ENCODE measurements at regions not wholly inside any gene's neighbourhood (a gene's known extent, or its start where the extent isn't known, plus 50 kb on each side); places are given as distances from the start of the nearest gene placed in this dataset.
"Not testable (repeated sequence)": the region's sequence is repeated elsewhere in the genome, so short reads cannot be mapped to it uniquely, and the experiment has no call there.

- WGBS, 10 experiments = 0 to 100% (median 41%) methylated on average over 1 to 8 of the region's 11 CpGs; no CpG with 5 or more reads in 6 of the 10 experiments
- in situ Hi-C loops (cut with MboI; ENCODE audit: low pct_unique_long_range_greater_than_20kb in 2 of 9, low sequenced_read_pairs in 9 of 9, unreplicated experiment in 9 of 9); H3K27ac ChIP-seq; H3K4me3 ChIP-seq; H3K4me1 ChIP-seq (replicated peaks in 1 of 2): not testable (repeated sequence)
- peak in 1 of 8 experiments; percentile 74 for ATAC-seq (replicated peaks in 6 of 8)
Observed at GRCh38 chrX:31014474-31014873, 57.4 kb downstream of the FTHL17 start.

GRCh38 chrX:31012509-31013025 is 59.3 kb downstream of the FTHL17 start:
- in situ Hi-C loops (cut with MboI; ENCODE audit: low pct_unique_long_range_greater_than_20kb in 2 of 9, low sequenced_read_pairs in 9 of 9, unreplicated experiment in 9 of 9) = no loop called here
- 30% methylated on average over 4 of the region's 6 CpGs; no CpG with 5 or more reads in 9 of the 10 experiments for WGBS, 10 experiments
- H3K4me3 ChIP-seq = no peak overlapping the region

GRCh38 chrX:31007321-31007720 is 64.5 kb downstream of the FTHL17 start:
- no peak overlapping the region for H3K4me3 ChIP-seq
- H3K4me1 ChIP-seq (replicated peaks in 1 of 2) = no peaks in the 10 kb centered on the region
- H3K27ac ChIP-seq = no peak overlapping the region
- peak in 1 of 8 experiments; percentile 37 for ATAC-seq (replicated peaks in 6 of 8)
- 0 to 46% (median 10%) methylated on average over 2 to 4 of the region's 4 CpGs; no CpG with 5 or more reads in 7 of the 10 experiments for WGBS, 10 experiments
- in situ Hi-C loops (cut with MboI; ENCODE audit: low pct_unique_long_range_greater_than_20kb in 2 of 9, low sequenced_read_pairs in 9 of 9, unreplicated experiment in 9 of 9) = no loop called here

More at GRCh38 chrX:31012509-31013025, 59.3 kb downstream of the FTHL17 start:
- Histone ChIP-seq H3K4me1 (replicated peaks in 1 of 2) (no peaks in the 10 kb centered on the region), H3K27ac (no peak overlapping the region)
- no peak for ATAC-seq (replicated peaks in 6 of 8)

GRCh38 chrX:31006027-31006426 is 65.8 kb downstream of the FTHL17 start:
- WGBS, 10 experiments = 38 to 80% (median 65%) methylated on average over 1 to 2 of the region's 2 CpGs; no CpG with 5 or more reads in 6 of the 10 experiments
- Histone ChIP-seq H3K27ac (no peak overlapping the region), H3K4me1 (replicated peaks in 1 of 2) (no peaks in the 10 kb centered on the region), H3K4me3 (no peak overlapping the region)
- in situ Hi-C loops (cut with MboI; ENCODE audit: low pct_unique_long_range_greater_than_20kb in 2 of 9, low sequenced_read_pairs in 9 of 9, unreplicated experiment in 9 of 9) = no loop called here
- ATAC-seq (replicated peaks in 6 of 8) = no peak

GRCh38 chrX:30997411-30997810 is 74.4 kb downstream of the FTHL17 start:
- no peaks in the 10 kb centered on the region for H3K4me1 ChIP-seq (replicated peaks in 1 of 2)
- H3K27ac ChIP-seq = no peak overlapping the region
- in situ Hi-C loops (cut with MboI; ENCODE audit: low pct_unique_long_range_greater_than_20kb in 2 of 9, low sequenced_read_pairs in 9 of 9, unreplicated experiment in 9 of 9) = no loop called here
- H3K4me3 ChIP-seq = no peak overlapping the region
- no peak for ATAC-seq (replicated peaks in 6 of 8)
- WGBS, 10 experiments = 6 to 100% (median 61%) methylated on average over 1 to 5 of the region's 6 CpGs; no CpG with 5 or more reads in 4 of the 10 experiments

GRCh38 chrX:30995705-30996104 is 76.1 kb downstream of the FTHL17 start:
- WGBS, 10 experiments = 15 to 92% (median 34%) methylated on average over 1 to 3 of the region's 3 CpGs; no CpG with 5 or more reads in 6 of the 10 experiments
- in situ Hi-C loops (cut with MboI; ENCODE audit: low pct_unique_long_range_greater_than_20kb in 2 of 9, low sequenced_read_pairs in 9 of 9, unreplicated experiment in 9 of 9) = no loop called here
- no peak for ATAC-seq (replicated peaks in 6 of 8)
- H3K4me1 ChIP-seq (replicated peaks in 1 of 2) = no peaks in the 10 kb centered on the region
- H3K27ac ChIP-seq = no peak overlapping the region
- no peak overlapping the region for H3K4me3 ChIP-seq

- no peaks in the 10 kb centered on the region for H3K4me1 ChIP-seq (replicated peaks in 1 of 2)
- in situ Hi-C loops (cut with MboI; ENCODE audit: low pct_unique_long_range_greater_than_20kb in 2 of 9, low sequenced_read_pairs in 9 of 9, unreplicated experiment in 9 of 9) = no loop called here
- H3K4me3 ChIP-seq = no peak overlapping the region
- no peak for ATAC-seq (replicated peaks in 6 of 8)
- 0 to 83% (median 33%) methylated on average over 1 of the region's 1 CpG; no CpG with 5 or more reads in 5 of the 10 experiments for whole genome bisulfite sequencing, 10 experiments
- no peak overlapping the region for H3K27ac ChIP-seq
Observed at GRCh38 chrX:30995060-30995700, 76.7 kb downstream of the FTHL17 start.

- H3K4me1 ChIP-seq (replicated peaks in 1 of 2); H3K27ac ChIP-seq; H3K4me3 ChIP-seq; ATAC-seq (replicated peaks in 6 of 8); in situ Hi-C loops (cut with MboI; ENCODE audit: low pct_unique_long_range_greater_than_20kb in 2 of 9, low sequenced_read_pairs in 9 of 9, unreplicated experiment in 9 of 9): not testable (repeated sequence)
- 60 to 100% methylated on average over 1 of the region's 1 CpG; no CpG with 5 or more reads in 8 of the 10 experiments for WGBS, 10 experiments
Observed at GRCh38 chrX:30994018-30994417, 77.8 kb downstream of the FTHL17 start.

GRCh38 chrX:30992381-30992904 is 79.4 kb downstream of the FTHL17 start:
- ATAC-seq (replicated peaks in 6 of 8) = peak in 4 of 8 experiments; percentile 16 to 58 (median 28)
- in situ Hi-C loops (cut with MboI; ENCODE audit: low pct_unique_long_range_greater_than_20kb in 2 of 9, low sequenced_read_pairs in 9 of 9, unreplicated experiment in 9 of 9) = no loop called here
- H3K4me3 ChIP-seq = no peak overlapping the region
- H3K4me1 ChIP-seq (replicated peaks in 1 of 2) = no peaks in the 10 kb centered on the region
- 14 to 63% (median 39%) methylated on average over 2 to 4 of the region's 4 CpGs; no CpG with 5 or more reads in 4 of the 10 experiments for WGBS, 10 experiments
- no peak overlapping the region for H3K27ac ChIP-seq

- in situ Hi-C loops (cut with MboI; ENCODE audit: low pct_unique_long_range_greater_than_20kb in 2 of 9, low sequenced_read_pairs in 9 of 9, unreplicated experiment in 9 of 9) = no loop called here
- WGBS, 10 experiments = 0 to 100% (median 43%) methylated on average over 1 to 2 of the region's 2 CpGs; no CpG with 5 or more reads in 3 of the 10 experiments
- Histone ChIP-seq H3K4me3 (no peak overlapping the region), H3K27ac (no peak overlapping the region), H3K4me1 (replicated peaks in 1 of 2) (no peaks in the 10 kb centered on the region)
- ATAC-seq (replicated peaks in 6 of 8) = no peak
Observed at GRCh38 chrX:30990361-30990760, 81.5 kb downstream of the FTHL17 start.

GRCh38 chrX:30982467-30982866 is 89.4 kb downstream of the FTHL17 start:
- no peaks in the 10 kb centered on the region for H3K4me1 ChIP-seq (replicated peaks in 1 of 2)
- 71 to 100% (median 89%) methylated on average over 1 to 3 of the region's 3 CpGs; no CpG with 5 or more reads in 6 of the 10 experiments for WGBS, 10 experiments
- H3K4me3 ChIP-seq = no peak overlapping the region
- no peak overlapping the region for H3K27ac ChIP-seq
- in situ Hi-C loops (cut with MboI; ENCODE audit: low pct_unique_long_range_greater_than_20kb in 2 of 9, low sequenced_read_pairs in 9 of 9, unreplicated experiment in 9 of 9) = no loop called here
- ATAC-seq (replicated peaks in 6 of 8) = no peak

GRCh38 chrX:30981968-30982367 is 89.9 kb downstream of the FTHL17 start:
- 20 to 100% (median 67%) methylated on average over 1 to 2 of the region's 2 CpGs; no CpG with 5 or more reads in 3 of the 10 experiments for WGBS, 10 experiments
- no peak overlapping the region for H3K4me3 ChIP-seq
- H3K27ac ChIP-seq = no peak overlapping the region
- no peak for ATAC-seq (replicated peaks in 6 of 8)
- no peaks in the 10 kb centered on the region for H3K4me1 ChIP-seq (replicated peaks in 1 of 2)
- in situ Hi-C loops (cut with MboI; ENCODE audit: low pct_unique_long_range_greater_than_20kb in 2 of 9, low sequenced_read_pairs in 9 of 9, unreplicated experiment in 9 of 9) = no loop called here

GRCh38 chrX:30979271-30979670 is 90.2 kb upstream of the TAB3 start:
- no peak overlapping the region for H3K27ac ChIP-seq
- H3K4me3 ChIP-seq = no peak overlapping the region
- no peaks in the 10 kb centered on the region for H3K4me1 ChIP-seq (replicated peaks in 1 of 2)
- WGBS, 10 experiments = 45% methylated on average over 1 of the region's 1 CpG; no CpG with 5 or more reads in 9 of the 10 experiments
- in situ Hi-C loops (cut with MboI; ENCODE audit: low pct_unique_long_range_greater_than_20kb in 2 of 9, low sequenced_read_pairs in 9 of 9, unreplicated experiment in 9 of 9) = no loop called here
- ATAC-seq (replicated peaks in 6 of 8) = no peak
